A549 (cell line): ENCODE measurements at regions not wholly inside any gene's neighbourhood (a gene's known extent, or its start where the extent isn't known, plus 50 kb on each side); places are given as distances from the start of the nearest gene placed in this dataset.

Experiments used
- ATAC-seq, 2 experiments: fragments of 200-7000 bp in 1 of 2; fragments of >200 bp in 1 of 2; cut with Nextera tagmentation in 1 of 2; cut with Tn5 transposase in 1 of 2; 3 replicates each; pipeline versions ENCODE4 v1.8.0 to v1.9.1; 2018 to 2020; ENCODE audit warnings: mild to moderate bottlenecking in 1 of 2, moderate library complexity in 1 of 2
- CTCF ChIA-PET: fragments of 300-600 bp; sonication (Branson Sonifier 250); formaldehyde crosslinking; extraction: SDS; loops from one replicate; lab custom pipeline; 2021; ENCODE audit warnings: antibody characterized with exemption, inconsistent platforms; lab: Yijun Ruan, JAX
- POLR2A ChIA-PET: fragments of 350-600 bp; formaldehyde crosslinking; extraction: SDS; loops from one replicate; lab custom pipeline; 2021; ENCODE audit warnings: antibody characterized with exemption, inconsistent platforms; lab: Yijun Ruan, JAX
- DNase-seq, 2 experiments: peaks; one replicate each; pipeline versions ENCODE4 v3.0.0 to v3.0.0-alpha.2; 2011 to 2016; ENCODE audit warnings: low read depth in 1 of 2, low spot score in 1 of 2
- FAIRE-seq: peaks from 2 replicates; lab custom pipeline; 2011; peaks lifted over from hg19 to GRCh38; lab: Jason Lieb, UNC
- H3K27ac ChIP-seq, 2 experiments: fragments of >200 bp; sonication (Bioruptor Twin); formaldehyde crosslinking; 3 replicates each; pipeline ENCODE4 v1.5.1; 2016 to 2017
- H3K4me1 ChIP-seq: fragments of >200 bp; sonication (Bioruptor Twin); formaldehyde crosslinking; 3 replicates; pipeline ENCODE4 v1.6.1; 2016
- H3K4me2 ChIP-seq: fragments of >200 bp; sonication (Bioruptor Twin); formaldehyde crosslinking; 3 replicates; pipeline ENCODE4 v1.6.1; 2016
- H3K4me3 ChIP-seq: fragments of >200 bp; sonication (Bioruptor Twin); formaldehyde crosslinking; 3 replicates; pipeline ENCODE4 v1.5.1; 2016
- H3K9me3 ChIP-seq: fragments of >200 bp; sonication (Bioruptor Twin); formaldehyde crosslinking; 3 replicates; pipeline ENCODE4 v1.6.1; 2016
- CBX2 ChIP-seq: fragments of 200-600 bp; sonication (generic); IDR thresholded peaks from 2 replicates; pipeline ENCODE4 v1.6.1; 2016; ENCODE audit warnings: low read depth, mild to moderate bottlenecking, borderline replicate concordance
- CBX8 ChIP-seq: fragments of 200-600 bp; sonication (generic); IDR thresholded peaks from 2 replicates; pipeline ENCODE4 v1.6.1; 2016
- CEBPB ChIP-seq, 2 experiments: fragments of >200 bp in 1 of 2; sonication (Bioruptor Twin) in 1 of 2; formaldehyde crosslinking in 1 of 2; IDR thresholded peaks; 2 replicates each; pipeline ENCODE4 v1.6.1; 2012 to 2016
- CHD4 ChIP-seq: fragments of 200-600 bp; sonication (generic); IDR thresholded peaks from 2 replicates; pipeline ENCODE4 v1.6.1; 2016; ENCODE audit warnings: antibody characterized with exemption, mild to moderate bottlenecking, borderline replicate concordance
- E2F6 ChIP-seq: IDR thresholded peaks from 2 replicates; pipeline ENCODE4 v1.6.1; 2012; ENCODE audit warnings: low read depth, borderline replicate concordance
- EHF ChIP-seq: fragments of 250-450 bp; sonication (Bioruptor Pico); IDR thresholded peaks from 2 replicates; pipeline ENCODE4 v1.5.0; 2020; ENCODE audit warnings: mild to moderate bottlenecking
- FOSB ChIP-seq: fragments of 250-450 bp; sonication (Bioruptor Pico); IDR thresholded peaks from 2 replicates; pipeline ENCODE4 v1.5.0; 2020; ENCODE audit warnings: mild to moderate bottlenecking, moderate library complexity
- FOSL2 ChIP-seq, 2 experiments: fragments of 450-650 bp in 1 of 2; fragments of >200 bp in 1 of 2; sonication (Bioruptor Twin) in 1 of 2; formaldehyde crosslinking; IDR thresholded peaks; 2 replicates each; pipeline versions ENCODE4 v1.5.0 to v1.6.1; 2016 to 2020; ENCODE audit warnings: mild to moderate bottlenecking in 1 of 2, moderate library complexity in 1 of 2
- FOXS1 ChIP-seq: fragments of 250-450 bp; sonication (Bioruptor Pico); IDR thresholded peaks from 2 replicates; pipeline ENCODE4 v1.5.0; 2020; ENCODE audit warnings: mild to moderate bottlenecking, moderate library complexity
- HDAC2 ChIP-seq: fragments of 200-600 bp; sonication (generic); IDR thresholded peaks from 2 replicates; pipeline ENCODE4 v1.6.1; 2016
- HES2 ChIP-seq: fragments of >200 bp; sonication (Bioruptor Twin); formaldehyde crosslinking; IDR thresholded peaks from 2 replicates; pipeline ENCODE4 v1.6.1; 2016
- HEYL ChIP-seq: fragments of 250-450 bp; sonication (Bioruptor Pico); IDR thresholded peaks from 2 replicates; pipeline ENCODE4 v1.8.0; 2021; ENCODE audit warnings: mild to moderate bottlenecking, moderate library complexity
- HMGXB4 ChIP-seq: fragments of 250-450 bp; sonication (Bioruptor Pico); IDR thresholded peaks from 2 replicates; pipeline ENCODE4 v1.5.0; 2021; ENCODE audit warnings: mild to moderate bottlenecking, moderate library complexity, borderline replicate concordance
- HOXB5 ChIP-seq: fragments of 250-450 bp; sonication (Bioruptor Pico); IDR thresholded peaks from 2 replicates; pipeline ENCODE4 v1.5.0; 2020; ENCODE audit warnings: mild to moderate bottlenecking, moderate library complexity
- JUN ChIP-seq, 2 experiments: fragments of >200 bp; sonication (Bioruptor Twin); formaldehyde crosslinking; IDR thresholded peaks; 2 replicates in 1 of 2; 3 replicates in 1 of 2; pipeline ENCODE4 v1.6.1; 2016 to 2017
- KDM5A ChIP-seq: fragments of 200-600 bp; sonication (generic); IDR thresholded peaks from 2 replicates; pipeline ENCODE4 v1.6.1; 2016; ENCODE audit warnings: antibody characterized with exemption, mild to moderate bottlenecking
- MAZ ChIP-seq: fragments of 150-350 bp; IDR thresholded peaks from 2 replicates; pipeline ENCODE4 v1.6.1; 2014; ENCODE audit warnings: antibody characterized with exemption, low read depth, low read length, borderline replicate concordance
- NR3C1 ChIP-seq: fragments of >200 bp; sonication (Bioruptor Twin); formaldehyde crosslinking; IDR thresholded peaks from 3 replicates; pipeline ENCODE4 v1.6.1; 2017
- PBX3 ChIP-seq: IDR thresholded peaks from 2 replicates; pipeline ENCODE4 v1.6.1; 2012
- RARB ChIP-seq: fragments of 250-450 bp; sonication (Bioruptor Pico); IDR thresholded peaks from 2 replicates; pipeline ENCODE4 v1.8.0; 2021; ENCODE audit warnings: mild to moderate bottlenecking, moderate library complexity
- REST ChIP-seq: fragments of 200-600 bp; sonication (generic); IDR thresholded peaks from 2 replicates; pipeline ENCODE4 v1.6.1; 2016; ENCODE audit warnings: antibody characterized with exemption, mild to moderate bottlenecking, moderate library complexity
- SREBF2 ChIP-seq: fragments of 450-650 bp; IDR thresholded peaks from 2 replicates; pipeline ENCODE4 v1.6.1; 2014; ENCODE audit warnings: mild to moderate bottlenecking, moderate library complexity
- TFCP2L1 ChIP-seq: fragments of 250-450 bp; sonication (Bioruptor Pico); IDR thresholded peaks from 2 replicates; pipeline ENCODE4 v1.5.0; 2021; ENCODE audit warnings: mild to moderate bottlenecking
- TP53 ChIP-seq: fragments of 250-450 bp; sonication (Bioruptor Pico); IDR thresholded peaks from 2 replicates; pipeline ENCODE4 v1.5.0; 2021; ENCODE audit warnings: mild to moderate bottlenecking, moderate library complexity
- USF2 ChIP-seq: fragments of 450-650 bp; IDR thresholded peaks from 2 replicates; pipeline ENCODE4 v1.6.1; 2014; ENCODE audit warnings: antibody characterized with exemption
- ZC3H11A ChIP-seq: fragments of 450-650 bp; IDR thresholded peaks from 2 replicates; pipeline ENCODE4 v1.6.1; 2014; ENCODE audit warnings: antibody characterized with exemption, mild to moderate bottlenecking
- ZNF302 ChIP-seq: fragments of 250-450 bp; sonication (Bioruptor Pico); IDR thresholded peaks from 2 replicates; pipeline ENCODE4 v1.9.0; 2021; ENCODE audit warnings: inconsistent platforms, mild to moderate bottlenecking, moderate library complexity
- WGBS: methylation state at CpG from one replicate; pipeline ENCODE4 v1.1.6; 2017; ENCODE audit errors: missing lambda C conversion rate; 5-methylcytosine and 5-hydroxymethylcytosine counted together

- ChIA-PET POLR2A (no interaction called here), CTCF (no interaction called here)
- WGBS = 41% methylated on average over 2 of the region's 2 CpGs
- no peak overlapping the region for H3K27ac ChIP-seq
- ATAC-seq (no peak), DNase-seq (no peak), FAIRE-seq (no peak)
- no peak overlapping the region for H3K4me2 ChIP-seq
- TF ChIP-seq ZNF302 (no peak), EHF (CRISPR knock-in tag) (no peak), HDAC2 (no peak), FOSL2 (IDR thresholded peaks at IDR 0.05) (no peak), FOSL2 (CRISPR knock-in tag; IDR thresholded peaks at IDR 0.05) (no peak), HEYL (CRISPR knock-in tag) (no peak), SREBF2 (no peak), TP53 (no peak), FOXS1 (CRISPR knock-in tag) (no peak), NR3C1 (no peak), HMGXB4 (CRISPR knock-in tag) (no peak), FOSB (CRISPR knock-in tag) (no peak), KDM5A (no peak)
- H3K4me1 ChIP-seq = no peaks in the 10 kb centered on the region
- H3K9me3 ChIP-seq = no peaks in the 10 kb centered on the region
- H3K4me3 ChIP-seq = no peak overlapping the region
Measured at GRCh38 chr3:176566757-176567156, 630.5 kb downstream of the TBL1XR1 start.

- H3K27ac ChIP-seq = no peak overlapping the region
- ATAC-seq = no peak
- 43% methylated on average over 1 of the region's 1 CpG for WGBS
- ChIA-PET POLR2A (no interaction called here), CTCF (no interaction called here)
- H3K4me2 ChIP-seq = no peak overlapping the region
- no peaks in the 10 kb centered on the region for H3K4me1 ChIP-seq
- FAIRE-seq = no peak
- H3K9me3 ChIP-seq = no peaks in the 10 kb centered on the region
- TF ChIP-seq HEYL (CRISPR knock-in tag) (no peak), CBX2 (no peak), FOSL2 (IDR thresholded peaks at IDR 0.05) (no peak), FOSL2 (CRISPR knock-in tag; IDR thresholded peaks at IDR 0.05) (no peak), CEBPB (IDR thresholded peaks at IDR 0.05) (no peak), ZC3H11A (no peak), E2F6 (no peak), REST (no peak), SREBF2 (no peak), USF2 (no peak), TFCP2L1 (no peak), FOXS1 (CRISPR knock-in tag) (no peak), HES2 (no peak), CHD4 (no peak), PBX3 (no peak), KDM5A (no peak), HOXB5 (CRISPR knock-in tag) (no peak), RARB (CRISPR knock-in tag) (no peak), CBX8 (no peak), JUN (IDR thresholded peaks at IDR 0.05) (no peak), MAZ (no peak)
- DNase-seq = no peak
- H3K4me3 ChIP-seq = no peak overlapping the region
Measured at GRCh38 chr3:176562331-176562730, 635.0 kb downstream of the TBL1XR1 start.
